HepG2 (cell line): ENCODE measurements at regions not wholly inside any gene's neighbourhood (a gene's known extent, or its start where the extent isn't known, plus 50 kb on each side); places are given as distances from the start of the nearest gene placed in this dataset.

ENCODE experiments used
- ATAC-seq: fragments of 200-7000 bp; cut with Tn5 transposase; 3 replicates; pipeline ENCODE4 v1.9.1; 2020; ENCODE audit warnings: mild to moderate bottlenecking, moderate library complexity
- BruUV-seq: library from RNA; stranded (reverse); fragments of 400-500 nt; replicated peaks from 2 replicates; lab custom pipeline; 2021; lab: Mats Ljungman, UMichigan
- CTCF ChIA-PET: fragments of 300-600 bp; formaldehyde crosslinking; extraction: SDS; loops from one replicate; lab custom pipeline; 2021; ENCODE audit warnings: low total read pairs, inconsistent platforms, low intra/inter-chr PET ratio; lab: Yijun Ruan, JAX
- POLR2A ChIA-PET: fragments of 350-600 bp; sonication (Branson Sonifier 250); formaldehyde crosslinking; loops from one replicate; lab custom pipeline; 2020; ENCODE audit warnings: antibody characterized with exemption, inconsistent platforms; lab: Yijun Ruan, JAX
- DNase-seq: peaks from one replicate; pipeline ENCODE4 v3.0.0-alpha.2; 2015; ENCODE audit warnings: low spot score
- FAIRE-seq: peaks from 3 replicates; lab custom pipeline; 2011; peaks lifted over from hg19 to GRCh38; lab: Jason Lieb, UNC
- H2AFZ ChIP-seq: one replicate; pipeline ENCODE4 v1.6.1; 2011; ENCODE audit warnings: low read length, inconsistent platforms
- H3K27ac ChIP-seq: fragments of 300-600 bp; 3 replicates; pipeline ENCODE4 v1.8.0; 2011; ENCODE audit warnings: mixed run types, mild to moderate bottlenecking, mixed read lengths, low read length, inconsistent platforms; ENCODE audit not compliant: insufficient read depth; ENCODE audit errors: extremely low read length
- H3K27me3 ChIP-seq, 2 experiments: fragments of 200-600 bp in 1 of 2; 2 replicates in 1 of 2; 3 replicates in 1 of 2; pipeline versions ENCODE4 v1.6.0 to v1.8.0; 2011; ENCODE audit warnings: low read length in 2 of 2, mild to moderate bottlenecking in 2 of 2, moderate library complexity in 2 of 2, inconsistent platforms in 1 of 2; ENCODE audit not compliant: insufficient read depth in 2 of 2, control insufficient read depth in 1 of 2
- H3K36me3 ChIP-seq, 2 experiments: fragments of 200-600 bp in 1 of 2; replicated peaks in 1 of 2; 2 replicates in 1 of 2; 3 replicates in 1 of 2; pipeline versions ENCODE4 v1.5.1 to v1.8.0; 2011; ENCODE audit warnings: low read length in 2 of 2, inconsistent platforms in 1 of 2; ENCODE audit not compliant: insufficient read depth in 2 of 2, control insufficient read depth in 1 of 2
- H3K4me1 ChIP-seq: 2 replicates; pipeline ENCODE4 v1.5.1; 2012; ENCODE audit warnings: low read length, inconsistent platforms; ENCODE audit not compliant: insufficient read depth
- H3K4me2 ChIP-seq: 2 replicates; pipeline ENCODE4 v1.6.0; 2011; ENCODE audit warnings: low read depth, low read length, inconsistent platforms
- H3K4me3 ChIP-seq, 3 experiments: fragments of 200-600 bp in 1 of 3; sonication (generic), shearing (Covaris generic) in 1 of 3; replicated peaks in 1 of 3; 2 replicates each; pipeline ENCODE4 v1.5.1; 2011 to 2016; ENCODE audit warnings: low read length in 3 of 3, inconsistent platforms in 2 of 3, low read depth in 2 of 3, mild to moderate bottlenecking in 2 of 3, control low read depth in 1 of 3, mixed read lengths in 1 of 3; ENCODE audit not compliant: insufficient read depth in 1 of 3
- H3K79me2 ChIP-seq: one replicate; pipeline ENCODE4 v1.6.1; 2011; ENCODE audit warnings: low read length, inconsistent platforms; ENCODE audit not compliant: insufficient read depth
- H3K9ac ChIP-seq: 2 replicates; pipeline ENCODE4 v1.6.0; 2011; ENCODE audit warnings: mild to moderate bottlenecking, low read depth, low read length, inconsistent platforms; ENCODE audit not compliant: insufficient read depth
- H3K9me3 ChIP-seq: 2 replicates; pipeline ENCODE4 v1.5.1; 2012; ENCODE audit warnings: mild to moderate bottlenecking, low read length
- H4K20me1 ChIP-seq: 2 replicates; pipeline ENCODE4 v1.6.0; 2011; ENCODE audit warnings: inconsistent platforms, mild to moderate bottlenecking, low read length, moderate library complexity; ENCODE audit not compliant: insufficient read depth
- GMEB1 ChIP-seq: sonication (generic); formaldehyde crosslinking; IDR thresholded peaks from 2 replicates; pipeline ENCODE4 v1.5.1; 2020; ENCODE audit warnings: missing genetic modification reagents, mild to moderate bottlenecking, borderline replicate concordance
- HNF4A ChIP-seq: sonication (generic); formaldehyde crosslinking; IDR thresholded peaks from 2 replicates; pipeline ENCODE4 v1.4.0; 2020; ENCODE audit warnings: missing genetic modification reagents
- KDM5B ChIP-seq: sonication (generic); formaldehyde crosslinking; IDR thresholded peaks from 2 replicates; pipeline ENCODE4 v1.4.0; 2020; ENCODE audit warnings: missing genetic modification reagents, mild to moderate bottlenecking, borderline replicate concordance
- MAX ChIP-seq: IDR thresholded peaks from 2 replicates; pipeline ENCODE4 v1.6.1; 2012; ENCODE audit warnings: inconsistent platforms
- MYC ChIP-seq: sonication (generic); formaldehyde crosslinking; IDR thresholded peaks from 2 replicates; pipeline ENCODE4 v1.9.0; 2021; ENCODE audit warnings: missing genetic modification reagents, borderline replicate concordance
- SKI ChIP-seq: fragments of 450-650 bp; IDR thresholded peaks from one replicate; pipeline ENCODE4 v1.6.1; 2018; ENCODE audit warnings: mild to moderate bottlenecking; ENCODE audit not compliant: partially characterized antibody
- SNAPC2 ChIP-seq: sonication (generic); formaldehyde crosslinking; IDR thresholded peaks from 2 replicates; pipeline ENCODE4 v1.8.1; 2022; ENCODE audit warnings: mild to moderate bottlenecking, missing genetic modification reagents
- TRIM24 ChIP-seq: sonication (generic); formaldehyde crosslinking; IDR thresholded peaks from 2 replicates; pipeline ENCODE4 v1.8.0; 2022; ENCODE audit warnings: mild to moderate bottlenecking, missing genetic modification reagents
- USF2 ChIP-seq, 2 experiments: sonication (generic) in 1 of 2; formaldehyde crosslinking in 1 of 2; IDR thresholded peaks; 2 replicates each; pipeline versions ENCODE4 v1.5.1 to v1.6.1; 2011 to 2020; ENCODE audit warnings: borderline replicate concordance in 1 of 2, low read depth in 1 of 2, low read length in 1 of 2, mild to moderate bottlenecking in 1 of 2, missing genetic modification reagents in 1 of 2, moderate library complexity in 1 of 2
- ZBTB26 ChIP-seq: IDR thresholded peaks from 2 replicates; pipeline ENCODE4 v1.6.1; 2016; ENCODE audit warnings: missing compliant biosample characterization, missing genetic modification reagents, borderline replicate concordance
- ZNF326 ChIP-seq: sonication (generic); formaldehyde crosslinking; IDR thresholded peaks from 2 replicates; pipeline ENCODE4 v1.4.0; 2020; ENCODE audit warnings: missing genetic modification reagents, borderline replicate concordance
- ZNF329 ChIP-seq: sonication (generic); formaldehyde crosslinking; IDR thresholded peaks from 2 replicates; pipeline ENCODE4 v1.9.0; 2021; ENCODE audit warnings: low read depth, mild to moderate bottlenecking, missing genetic modification reagents
- ZNF552 ChIP-seq: sonication (generic); formaldehyde crosslinking; IDR thresholded peaks from 2 replicates; pipeline ENCODE4 v1.9.0; 2022; ENCODE audit warnings: missing genetic modification reagents, mild to moderate bottlenecking, borderline replicate concordance
- ZNF674 ChIP-seq: sonication (generic); formaldehyde crosslinking; IDR thresholded peaks from 2 replicates; pipeline ENCODE4 v1.5.0; 2020; ENCODE audit warnings: low read depth, mild to moderate bottlenecking, missing genetic modification reagents
- WGBS: methylation state at CpG from one replicate; pipeline ENCODE4 v1.1.6; 2017; ENCODE audit warnings: low lambda C conversion rate; 5-methylcytosine and 5-hydroxymethylcytosine counted together
- in situ Hi-C: cut with HindIII; loops from 2 replicates; pipeline ENCODE4 v1.10.0; 2017; ENCODE audit warnings: low pct_unique_long_range_greater_than_20kb; ENCODE audit not compliant: extremely low pct_ligation_motif_present
- intact Hi-C: fragments of 100-400 bp; cut with micrococcal nuclease; formaldehyde crosslinking; loops from one replicate; pipeline ENCODE4 v1.10.0; 2022; ENCODE audit not compliant: unreplicated experiment

- TF ChIP-seq USF2 (IDR thresholded peaks at IDR 0.05; ENCODE audit: low read depth, low read length) (no peak), USF2 (CRISPR knock-in tag; IDR thresholded peaks at IDR 0.05; ENCODE audit: borderline replicate concordance) (no peak), ZNF552 (CRISPR knock-in tag) (no peak), SNAPC2 (no peak), ZBTB26 (CRISPR knock-in tag) (no peak), MYC (CRISPR knock-in tag) (no peak), SKI (no peak), HNF4A (CRISPR knock-in tag) (no peak), TRIM24 (CRISPR knock-in tag) (no peak), ZNF674 (no peak), ZNF326 (CRISPR knock-in tag) (no peak), KDM5B (CRISPR knock-in tag) (no peak)
Measured at GRCh38 chr2:66696886-66697285, 262.0 kb downstream of the MEIS1 start (continued).

GRCh38 chr2:66697366-66697765, 262.4 kb downstream of the MEIS1 start:
- no peaks in the 10 kb centered on the region for H3K4me1 ChIP-seq
- BruUV-seq, result no TSS peak
- ChIA-PET POLR2A (no interaction called here), CTCF (no interaction called here)
- H3K27ac ChIP-seq, result no peak overlapping the region
- no peaks in the 10 kb centered on the region for H3K27me3 ChIP-seq
- no peaks in the 10 kb centered on the region for H3K79me2 ChIP-seq
- in situ Hi-C loops, result no loop called here
- H3K4me3 ChIP-seq, result no peak overlapping the region
- TF ChIP-seq GMEB1 (CRISPR knock-in tag) (no peak), MAX (no peak), ZNF329 (CRISPR knock-in tag) (no peak)
- no peak overlapping the region for H2AFZ ChIP-seq
- ATAC-seq (no peak), FAIRE-seq (no peak), DNase-seq (no peak)
- H4K20me1 ChIP-seq, result no peaks in the 10 kb centered on the region
- no peaks in the 10 kb centered on the region for H3K36me3 ChIP-seq
- intact Hi-C loops, result no loop called here
- H3K4me2 ChIP-seq, result no peak overlapping the region
- no peaks in the 10 kb centered on the region for H3K9me3 ChIP-seq
- no peak overlapping the region for H3K9ac ChIP-seq
- WGBS, result 2% methylated on average over 4 of the region's 4 CpGs
